HG03097 (cell line): ENCODE measurements at regions not wholly inside any gene's neighbourhood (a gene's known extent, or its start where the extent isn't known, plus 50 kb on each side); places are given as distances from the start of the nearest gene placed in this dataset.

Experiments
- ATAC-seq: cut with Tn5 transposase; IDR thresholded peaks from one replicate; pipeline ENCODE4 v1.9.1; 2021; ENCODE audit not compliant: unreplicated experiment, low FRiP score

- no peak for ATAC-seq
Observed at GRCh38 chr18:22613058-22613690, 195.5 kb upstream of the CTAGE1 start.

DNA sequence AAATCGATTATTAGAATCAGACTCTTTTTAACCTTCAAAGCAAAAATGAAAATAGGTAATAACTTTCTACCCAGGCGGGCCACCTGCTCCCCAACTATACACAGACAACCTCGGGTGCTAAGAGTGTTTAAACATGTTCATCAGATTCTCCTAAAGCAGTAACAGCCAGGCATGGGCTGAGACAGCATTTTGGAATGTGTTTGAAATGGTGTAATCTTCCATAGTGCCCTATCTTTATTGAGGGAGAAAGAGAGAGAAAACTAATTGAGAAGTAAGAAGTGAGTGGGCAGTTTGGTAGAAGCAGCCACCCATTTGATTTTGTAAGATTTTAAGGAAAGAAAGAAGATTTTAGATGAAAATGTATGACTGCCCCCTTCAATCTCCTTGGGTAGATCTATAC is 196.1 kb upstream of the CTAGE1 start:
- no peak for ATAC-seq

- ATAC-seq: no peak
Observed at GRCh38 chr18:22623513-22623912, 205.8 kb upstream of the CTAGE1 start.

DNA sequence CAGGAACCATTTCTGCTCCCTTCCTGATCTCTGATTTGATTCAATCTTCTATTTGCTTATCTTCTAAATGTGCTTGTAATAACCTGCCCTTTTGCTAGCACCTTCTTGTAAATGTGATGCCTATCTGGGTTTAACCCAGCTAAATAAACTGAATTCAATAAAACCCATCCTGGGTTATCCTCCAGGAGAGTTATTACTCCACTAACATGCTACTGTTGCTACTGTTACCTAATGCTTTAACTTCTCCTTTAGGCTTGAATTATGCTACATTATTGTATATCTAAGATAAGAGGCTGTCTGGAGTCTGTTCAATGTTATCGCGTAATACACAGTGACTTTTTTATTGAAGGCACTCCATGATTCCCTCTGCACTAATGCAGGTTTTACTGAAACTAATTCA is 206.5 kb upstream of the CTAGE1 start:
- ATAC-seq: no peak

DNA sequence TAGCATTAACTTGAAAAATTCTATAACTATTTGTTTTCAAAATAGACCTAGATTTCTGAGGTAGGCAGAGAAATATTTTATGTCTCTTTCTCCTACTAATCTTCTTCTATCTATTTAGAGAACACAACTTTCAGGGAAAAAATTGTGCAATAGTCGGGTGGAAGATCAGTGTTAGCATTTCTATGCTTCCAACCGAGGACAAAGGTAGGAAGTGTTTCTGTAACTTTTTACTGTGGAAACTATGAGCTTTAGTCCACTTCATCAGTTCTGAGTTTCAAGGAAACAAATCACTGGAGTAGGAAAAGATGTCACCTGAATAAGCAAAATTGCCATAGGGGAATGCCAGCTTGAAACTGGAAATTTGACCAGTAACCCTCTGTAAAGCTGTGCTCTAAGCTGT is 207.7 kb upstream of the CTAGE1 start:
- no peak for ATAC-seq

DNA sequence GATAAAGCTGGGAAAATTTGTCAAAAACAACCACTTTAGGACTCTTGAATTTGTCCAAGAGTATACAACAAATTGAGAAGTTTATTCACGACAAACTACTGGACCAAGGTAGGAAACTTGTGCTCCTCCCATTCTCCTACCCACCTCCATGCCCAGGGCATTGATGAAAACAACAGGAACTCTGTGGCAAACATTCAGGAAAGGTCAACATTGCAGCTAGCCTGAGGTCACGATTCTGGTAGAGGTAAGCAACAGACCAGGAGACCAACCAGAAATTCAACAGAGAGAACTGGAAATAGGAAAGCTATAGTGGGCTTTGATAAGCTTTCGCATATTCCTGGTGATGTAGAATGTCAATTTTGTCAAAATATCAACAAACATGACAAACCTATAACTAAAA is 209.1 kb upstream of the CTAGE1 start:
- ATAC-seq: no peak

DNA sequence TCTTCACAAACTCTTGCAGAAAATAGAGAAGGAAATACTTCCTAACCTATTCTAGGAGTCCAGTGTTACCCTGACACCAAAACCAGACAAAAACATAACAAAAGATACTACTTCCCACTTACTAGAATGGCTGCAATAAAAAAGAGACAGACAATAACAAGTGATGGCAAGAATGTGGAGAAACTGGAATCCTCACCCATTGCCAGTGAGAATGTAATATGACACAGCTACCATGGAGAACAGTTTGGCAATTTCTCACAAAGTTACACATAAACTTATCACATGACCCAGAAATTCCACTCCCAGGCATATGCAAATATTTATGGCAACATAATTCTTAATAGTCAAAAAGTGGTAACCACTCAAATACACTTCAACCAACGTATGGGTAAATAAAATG is 209.8 kb upstream of the CTAGE1 start:
- no peak for ATAC-seq

- no peak for ATAC-seq
Observed at GRCh38 chr18:22628795-22629510, 211.2 kb upstream of the CTAGE1 start.

- ATAC-seq: no peak
Observed at GRCh38 chr18:22630980-22631379, 213.3 kb upstream of the CTAGE1 start.

DNA sequence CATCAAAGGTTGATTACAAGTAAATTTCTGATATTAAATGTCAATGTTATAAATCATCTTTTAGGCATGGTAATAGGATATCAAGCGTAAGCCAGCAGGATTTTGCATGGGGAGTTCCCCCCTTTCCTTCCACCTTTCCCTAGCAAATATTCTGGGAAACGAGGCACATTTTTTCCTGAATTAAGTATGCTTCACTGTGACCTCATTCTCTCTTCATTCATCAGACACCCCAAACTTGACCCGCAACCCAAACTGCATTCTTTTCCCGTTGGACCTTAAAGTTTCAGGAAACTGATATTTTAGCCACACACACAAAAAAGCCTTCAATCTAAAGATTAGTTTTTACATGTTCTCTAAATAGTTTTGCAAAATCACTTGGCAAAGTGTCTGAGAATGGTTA is 214.5 kb upstream of the CTAGE1 start:
- no peak for ATAC-seq

DNA sequence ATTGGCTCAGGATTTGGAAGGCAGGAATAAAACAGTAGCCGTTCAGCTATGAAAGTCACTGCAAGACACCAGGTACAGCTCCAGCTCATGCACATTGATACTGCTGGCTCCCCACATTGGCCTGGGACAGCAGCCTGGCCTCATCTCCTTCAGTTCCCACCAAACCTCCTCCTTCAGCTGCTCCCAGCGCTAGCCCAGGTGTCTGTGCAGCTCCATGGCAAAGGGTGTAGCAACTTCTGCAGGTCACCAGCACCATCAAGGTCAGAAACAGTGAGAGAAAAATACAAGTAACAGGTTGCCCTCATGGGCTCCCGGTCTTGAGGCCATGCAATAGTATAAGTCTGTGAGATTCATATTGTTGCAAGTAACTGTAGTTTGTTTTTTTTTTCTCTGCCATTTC is 216.7 kb upstream of the CTAGE1 start:
- no peak for ATAC-seq

- no peak for ATAC-seq
Observed at GRCh38 chr18:22637787-22638186, 220.1 kb upstream of the CTAGE1 start.

DNA sequence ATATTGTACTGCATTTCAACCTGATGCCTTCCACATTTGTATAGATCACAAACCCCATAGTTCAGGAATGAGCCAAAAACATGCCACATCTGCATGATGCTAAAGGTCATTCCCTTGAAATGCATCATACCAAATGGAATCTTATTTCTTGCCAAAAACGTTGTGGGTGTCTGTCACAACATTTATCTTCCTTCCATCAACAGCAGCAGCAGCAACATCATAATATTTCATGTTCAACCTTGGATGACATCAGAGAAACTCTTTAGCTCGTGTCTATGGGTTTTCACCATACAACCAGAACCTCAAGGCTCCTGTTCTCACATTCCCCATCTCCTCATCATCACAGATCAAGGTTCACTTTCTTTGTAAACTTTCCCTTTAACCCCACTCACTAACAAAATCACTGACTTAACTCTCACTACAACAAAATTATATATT is 221.3 kb upstream of the CTAGE1 start:
- ATAC-seq: no peak

DNA sequence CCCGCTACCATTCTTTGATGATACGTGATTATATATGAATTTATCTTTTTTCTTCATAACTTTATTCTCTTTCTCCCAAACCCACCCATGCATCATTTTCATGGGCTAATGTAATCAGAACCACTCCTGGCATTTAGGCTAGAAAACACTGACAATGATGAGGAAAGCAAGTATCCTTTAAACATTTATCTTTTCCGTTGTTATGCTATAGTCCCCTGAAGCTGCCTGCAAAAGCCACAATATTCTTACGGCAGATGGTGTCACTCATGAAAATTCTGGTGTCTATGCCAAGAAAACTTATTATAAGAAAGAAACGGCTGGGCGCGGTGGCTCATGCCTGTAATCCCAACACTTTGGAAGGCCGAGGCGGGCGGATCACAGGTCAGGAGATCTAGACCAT is 221.8 kb upstream of the CTAGE1 start:
- no peak for ATAC-seq

- ATAC-seq: no peak
Observed at GRCh38 chr18:22640281-22640842, 222.6 kb upstream of the CTAGE1 start.

- no peak for ATAC-seq
Observed at GRCh38 chr18:22641958-22642357, 224.2 kb upstream of the CTAGE1 start.

DNA sequence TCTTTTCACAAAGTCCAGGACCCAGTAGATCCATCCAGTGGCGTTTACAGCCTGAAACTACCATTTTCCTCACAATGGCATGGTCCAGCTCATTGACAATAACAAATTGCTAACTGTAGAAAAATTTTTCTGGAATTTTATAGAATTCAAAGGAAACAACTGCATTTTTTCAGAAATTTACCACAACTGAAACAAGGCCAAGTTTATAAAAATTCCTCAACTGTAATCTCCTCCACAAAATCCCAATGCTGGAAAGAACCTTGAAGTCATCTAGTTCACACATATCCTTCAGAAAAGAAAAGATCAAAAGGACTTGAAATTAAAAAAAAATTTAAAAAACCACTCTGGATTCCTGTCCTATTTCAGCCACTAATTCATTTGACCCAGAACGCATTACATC is 226.0 kb upstream of the CTAGE1 start:
- no peak for ATAC-seq

DNA sequence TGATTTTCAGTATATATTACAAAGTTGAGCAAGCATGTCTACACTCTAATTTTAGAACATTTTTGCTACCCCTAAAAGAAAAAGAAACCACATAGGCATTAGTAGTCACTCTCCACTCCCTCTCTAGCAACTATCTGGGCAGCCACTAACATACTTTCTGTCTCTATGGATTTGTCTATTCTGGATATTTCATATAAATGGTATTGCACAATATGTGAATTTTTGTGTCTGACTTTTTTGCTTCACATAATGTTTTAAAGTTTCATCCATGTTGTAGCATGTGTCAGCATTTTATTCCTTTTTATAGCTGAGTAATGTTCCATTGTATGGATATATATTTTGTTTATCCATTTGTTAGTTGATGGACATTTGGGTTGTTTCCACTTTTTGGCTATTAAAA is 232.5 kb upstream of the CTAGE1 start:
- no peak for ATAC-seq

DNA sequence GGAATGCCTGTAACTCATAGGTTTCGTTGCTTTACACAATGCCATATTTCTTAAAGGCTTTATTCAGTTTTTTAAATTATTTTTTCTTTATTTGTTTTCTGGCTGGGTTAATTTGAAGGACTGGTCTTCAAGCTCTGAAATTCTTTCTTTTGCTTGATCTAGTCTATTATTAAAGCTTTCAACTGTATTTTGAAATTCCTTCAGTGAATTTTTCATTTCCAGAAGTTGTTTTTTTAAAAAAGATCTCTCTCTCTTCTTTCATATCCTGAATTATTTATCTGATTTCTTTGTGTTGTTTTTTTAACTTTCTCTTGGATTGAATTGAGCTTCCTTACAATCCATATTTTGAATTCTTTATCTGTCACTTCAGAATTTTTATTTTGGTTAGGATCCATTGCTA is 239.9 kb upstream of the CTAGE1 start:
- no peak for ATAC-seq

GRCh38 chr18:22658318-22658717 is 240.6 kb upstream of the CTAGE1 start:
- ATAC-seq: no peak

DNA sequence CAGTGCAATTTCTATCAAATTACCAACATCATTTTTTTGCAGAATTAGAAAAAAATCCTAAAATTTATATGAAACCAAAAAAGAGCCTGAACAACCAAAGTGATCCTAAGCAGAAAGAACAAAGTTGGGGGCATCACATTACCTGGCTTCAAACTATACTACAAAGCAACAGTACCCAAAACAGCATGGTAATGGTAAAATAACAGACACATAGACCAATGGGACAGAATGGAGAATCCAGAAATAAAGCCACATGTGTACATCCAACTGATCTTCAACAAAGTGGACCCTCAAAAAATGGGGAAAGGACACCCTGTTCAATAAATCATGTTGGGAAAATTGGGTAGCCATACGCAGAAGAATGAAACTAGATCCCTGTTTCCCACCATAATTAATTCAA is 245.7 kb upstream of the CTAGE1 start:
- no peak for ATAC-seq

GRCh38 chr18:22666411-22666940 is 248.8 kb upstream of the CTAGE1 start:
- no peak for ATAC-seq
